Naive B cell (primary cell): ENCODE measurements at regions not wholly inside any gene's neighbourhood (a gene's known extent, or its start where the extent isn't known, plus 50 kb on each side); places are given as distances from the start of the nearest gene placed in this dataset.

Experiments used
- ATAC-seq, 2 donors: fragments of 150-1000 bp; cut with Tn5 transposase; 2 replicates each; pipeline ENCODE4 v1.10.0; 2021; ENCODE audit warnings: low read depth in 2 of 2, mild to moderate bottlenecking in 2 of 2, moderate library complexity in 2 of 2
- DNase-seq: peaks from one replicate; pipeline ENCODE4 v3.0.0; 2022
- H3K27ac Mint-ChIP-seq, 6 donors: one replicate each; pipeline ENCODE4 v1.8.0; 2020 to 2022; ENCODE audit warnings: mild to moderate bottlenecking in 6 of 6, mixed read lengths in 6 of 6, moderate library complexity in 5 of 6, inconsistent platforms in 2 of 6
- H3K27me3 Mint-ChIP-seq, 3 donors: one replicate each; pipeline ENCODE4 v1.8.0; 2021 to 2022; ENCODE audit warnings: mixed read lengths in 3 of 3, mild to moderate bottlenecking in 1 of 3
- H3K36me3 Mint-ChIP-seq, 2 donors: one replicate each; pipeline ENCODE4 v1.8.0; 2020 to 2022; ENCODE audit warnings: mixed read lengths in 2 of 2, inconsistent platforms in 1 of 2, mild to moderate bottlenecking in 1 of 2
- H3K4me1 Mint-ChIP-seq, 3 donors: one replicate each; pipeline ENCODE4 v1.8.0; 2020 to 2022; ENCODE audit warnings: mixed read lengths in 3 of 3, inconsistent platforms in 1 of 3, mild to moderate bottlenecking in 1 of 3, moderate library complexity in 1 of 3
- H3K4me3 Mint-ChIP-seq, 8 donors: one replicate each; pipeline ENCODE4 v1.8.0; 2020 to 2022; ENCODE audit warnings: mild to moderate bottlenecking in 8 of 8, mixed read lengths in 8 of 8, moderate library complexity in 8 of 8, inconsistent platforms in 2 of 8
- H3K9me3 Mint-ChIP-seq, 7 donors: one replicate each; pipeline ENCODE4 v1.8.0; 2020 to 2022; ENCODE audit warnings: mixed read lengths in 7 of 7, mild to moderate bottlenecking in 5 of 7, inconsistent platforms in 2 of 7, moderate library complexity in 1 of 7

DNA sequence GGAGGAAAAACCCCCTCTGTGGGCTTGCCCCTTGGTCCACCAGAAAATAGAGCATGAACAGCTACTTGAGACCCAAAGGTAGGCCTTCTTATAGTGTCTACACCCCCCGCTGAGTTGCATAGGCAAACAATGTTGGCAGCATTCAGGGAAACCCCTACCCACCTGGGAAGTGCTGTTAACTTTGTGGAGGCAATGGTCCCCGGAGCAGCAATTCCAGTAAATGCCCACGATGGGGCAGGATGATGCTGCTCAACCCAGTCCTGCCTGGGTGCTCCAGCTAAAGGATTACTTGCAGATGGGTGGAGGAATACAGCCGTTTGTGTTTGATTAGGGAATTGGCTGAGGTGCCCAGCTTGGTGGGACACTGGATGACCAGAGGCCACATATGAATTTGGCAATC, 381.3 kb upstream of the ANO5 start:
- H3K36me3 Mint-ChIP-seq, result no peaks in the 10 kb centered on the region

DNA sequence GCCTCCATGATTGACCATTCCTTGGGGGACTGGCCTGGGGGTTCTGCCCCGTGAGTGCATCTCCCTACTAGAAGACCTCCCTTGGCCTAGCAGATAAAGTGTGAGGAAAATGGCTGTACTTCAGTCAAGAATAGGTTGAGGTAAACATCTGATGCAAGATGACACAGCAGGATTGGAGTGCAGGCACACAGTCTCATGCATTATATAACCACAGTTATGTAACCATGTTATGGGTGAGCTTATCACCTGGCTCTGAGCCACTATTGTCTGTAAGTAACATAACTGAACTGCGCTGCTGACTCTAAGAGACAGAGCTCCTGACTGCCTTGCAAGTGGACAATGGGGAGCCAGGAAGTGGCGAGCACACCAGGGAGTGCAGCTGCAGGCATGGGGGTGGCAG, 378.7 kb upstream of the ANO5 start:
- H3K4me1 Mint-ChIP-seq, result no peaks in the 10 kb centered on the region

More for the DNA sequence above, 381.3 kb upstream of the ANO5 start:
- ATAC-seq (no peak), DNase-seq (no peak)
- Mint-ChIP-seq H3K4me3 (no peak overlapping the region), H3K27ac (no peak overlapping the region), H3K27me3 (no peaks in the 10 kb centered on the region), H3K4me1 (no peaks in the 10 kb centered on the region), H3K9me3 (peaks cover 0 to 9% (median 0%) of the 10 kb centered on the region in 7 donors)

DNA sequence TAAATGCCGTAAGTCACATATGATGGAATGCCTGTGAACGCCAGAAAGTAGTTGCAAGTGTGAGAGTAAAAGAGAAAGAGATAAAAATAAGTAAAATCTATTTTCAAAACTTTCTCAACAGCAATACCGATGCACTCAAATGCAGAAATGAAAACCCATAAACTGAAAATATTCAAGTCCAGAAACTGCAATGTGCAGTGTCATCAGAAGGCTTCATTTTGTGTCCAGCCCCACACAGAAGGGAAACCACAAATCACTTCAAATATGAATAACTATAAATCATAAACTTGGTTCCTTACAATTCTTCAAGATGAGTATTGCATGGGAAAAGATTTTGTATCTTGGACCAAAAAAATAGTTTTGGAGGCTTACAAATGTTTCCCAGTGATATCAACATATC, 375.2 kb upstream of the ANO5 start:
- DNase-seq (no peak), ATAC-seq (no peak)
- H3K4me3 Mint-ChIP-seq, result no peak overlapping the region
- H3K36me3 Mint-ChIP-seq, result no peaks in the 10 kb centered on the region
- H3K27ac Mint-ChIP-seq, result no peak overlapping the region
- H3K9me3 Mint-ChIP-seq, result peaks cover 0 to 4% (median 0%) of the 10 kb centered on the region in 7 donors
- H3K27me3 Mint-ChIP-seq, result no peaks in the 10 kb centered on the region
- no peaks in the 10 kb centered on the region for H3K4me1 Mint-ChIP-seq

More for the DNA sequence above, 378.7 kb upstream of the ANO5 start:
- Mint-ChIP-seq H3K4me3 (peak overlapping the region in 1 of 8 donors; percentile 15), H3K9me3 (peaks cover 0 to 9% (median 0%) of the 10 kb centered on the region in 7 donors), H3K27ac (no peak overlapping the region), H3K36me3 (no peaks in the 10 kb centered on the region), H3K27me3 (no peaks in the 10 kb centered on the region)
- no peak for DNase-seq
- no peak for ATAC-seq

DNA sequence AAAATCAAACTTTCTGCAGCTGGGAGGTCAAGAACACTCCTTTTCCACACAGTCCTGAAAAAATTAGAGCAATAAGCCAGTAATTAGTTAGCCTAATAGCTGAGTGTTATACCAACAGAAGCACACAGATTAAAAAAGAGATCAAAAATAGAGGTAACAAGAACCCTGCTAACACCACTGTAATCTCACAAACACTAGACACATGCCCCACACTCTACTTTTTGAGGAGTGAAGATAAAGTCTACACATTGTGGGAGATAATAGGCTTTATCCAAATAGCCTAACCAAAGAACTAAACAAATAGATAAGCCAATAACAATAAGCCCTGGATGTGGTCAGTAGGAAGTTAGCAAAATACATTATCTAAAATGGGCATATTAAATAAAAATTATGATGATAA, 372.7 kb upstream of the ANO5 start:
- Mint-ChIP-seq H3K9me3 (peaks cover 0 to 2% (median 0%) of the 10 kb centered on the region in 7 donors), H3K4me3 (no peak overlapping the region)

DNA sequence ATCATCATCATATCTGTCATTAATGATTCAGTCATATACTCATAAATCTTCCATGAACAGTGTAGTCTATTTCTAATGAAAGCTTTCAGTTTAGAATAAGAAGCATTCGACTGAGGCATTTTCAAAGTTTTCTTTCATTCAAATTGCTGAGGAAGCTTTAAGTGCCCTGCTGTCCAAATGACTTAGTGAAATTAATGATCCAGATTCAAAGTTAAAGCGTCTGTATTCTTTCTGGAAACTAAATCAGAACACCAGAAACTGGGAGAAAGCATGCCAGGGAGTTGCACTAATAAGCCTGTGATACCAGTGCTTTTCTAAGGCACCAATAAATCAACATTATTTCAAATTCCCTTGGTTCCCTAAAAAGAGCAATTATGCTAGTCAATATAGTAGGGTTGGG, 367.8 kb upstream of the ANO5 start:
- Mint-ChIP-seq H3K27ac (no peak overlapping the region), H3K36me3 (no peaks in the 10 kb centered on the region), H3K4me3 (no peak overlapping the region), H3K27me3 (no peaks in the 10 kb centered on the region), H3K4me1 (no peaks in the 10 kb centered on the region), H3K9me3 (peaks cover 0 to 5% (median 0%) of the 10 kb centered on the region in 7 donors)
- ATAC-seq (no peak), DNase-seq (no peak)

More for the DNA sequence above, 372.7 kb upstream of the ANO5 start:
- H3K36me3 Mint-ChIP-seq, result no peaks in the 10 kb centered on the region
- no peak overlapping the region for H3K27ac Mint-ChIP-seq
- ATAC-seq (no peak), DNase-seq (no peak)
- H3K4me1 Mint-ChIP-seq, result no peaks in the 10 kb centered on the region
- H3K27me3 Mint-ChIP-seq, result no peaks in the 10 kb centered on the region

DNA sequence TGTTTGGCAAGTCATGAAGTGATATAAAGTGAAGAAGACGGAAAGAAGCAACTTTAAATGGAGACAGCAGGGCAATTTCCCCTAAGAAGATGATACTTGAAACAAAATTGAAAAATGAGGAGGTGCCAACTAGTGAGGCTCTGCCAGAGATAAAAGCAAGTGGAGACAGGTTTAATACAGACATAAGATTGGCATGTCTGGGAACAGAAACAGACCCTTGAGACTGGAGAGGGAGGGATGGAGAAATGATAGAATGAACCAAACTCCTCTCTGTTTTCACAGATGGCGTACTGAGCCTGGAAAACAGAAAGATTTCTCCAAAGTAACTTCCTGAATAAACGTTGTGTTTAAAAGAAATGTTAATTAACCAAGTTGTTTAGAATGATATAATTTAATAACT, 354.5 kb upstream of the ANO5 start:
- no peaks in the 10 kb centered on the region for H3K36me3 Mint-ChIP-seq
- no peak overlapping the region for H3K4me3 Mint-ChIP-seq
- ATAC-seq (no peak), DNase-seq (no peak)
- peaks cover 0 to 14% (median 0%) of the 10 kb centered on the region in 7 donors for H3K9me3 Mint-ChIP-seq
- no peaks in the 10 kb centered on the region for H3K4me1 Mint-ChIP-seq
- no peaks in the 10 kb centered on the region for H3K27me3 Mint-ChIP-seq
- no peak overlapping the region for H3K27ac Mint-ChIP-seq

DNA sequence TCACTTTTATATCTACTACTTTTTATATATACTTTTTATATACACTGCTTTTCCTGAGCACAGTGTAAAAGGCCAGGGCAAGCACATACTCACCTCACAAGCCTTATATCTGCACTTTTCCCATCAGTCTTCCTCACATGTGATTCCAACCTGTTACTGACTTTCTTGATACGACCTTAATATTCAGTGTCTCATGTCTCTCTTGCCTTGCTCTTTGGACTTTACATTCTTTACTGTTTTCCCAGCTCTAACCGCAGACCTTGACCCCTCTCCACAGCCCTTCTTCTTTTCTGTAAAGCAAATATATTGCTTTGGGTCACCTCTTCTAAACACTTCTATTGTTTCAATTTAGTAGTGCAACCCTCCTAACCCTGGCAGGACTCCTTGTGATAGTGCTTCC, 353.1 kb upstream of the ANO5 start:
- H3K27ac Mint-ChIP-seq, result no peak overlapping the region
- H3K4me3 Mint-ChIP-seq, result peak overlapping the region in 1 of 8 donors; percentile 4
- DNase-seq (no peak), ATAC-seq (no peak)
- H3K9me3 Mint-ChIP-seq, result peaks cover 0 to 14% (median 2%) of the 10 kb centered on the region in 7 donors
- no peaks in the 10 kb centered on the region for H3K27me3 Mint-ChIP-seq
- H3K4me1 Mint-ChIP-seq, result no peaks in the 10 kb centered on the region
- no peaks in the 10 kb centered on the region for H3K36me3 Mint-ChIP-seq

DNA sequence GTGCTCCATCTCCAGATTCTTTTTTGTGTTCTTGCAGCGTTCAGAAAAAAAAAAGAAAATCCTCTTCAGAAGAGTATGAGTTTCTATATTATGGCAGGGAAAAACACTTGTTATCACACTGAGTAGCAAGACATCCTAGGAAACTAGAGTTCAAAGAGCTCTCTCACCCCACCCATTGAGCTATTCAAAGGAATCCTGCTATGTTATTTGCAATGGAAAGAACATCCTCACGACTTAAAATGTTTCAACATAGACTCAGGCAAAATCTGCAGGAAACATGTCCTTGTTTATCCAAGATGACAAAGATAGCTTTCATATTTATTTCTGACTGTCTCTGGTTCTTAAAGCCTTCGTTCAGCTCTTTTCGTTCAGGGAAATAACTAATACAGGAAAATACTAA, 331.6 kb upstream of the ANO5 start:
- ATAC-seq (no peak), DNase-seq (no peak)
- peaks cover 0 to 6% (median 0%) of the 10 kb centered on the region in 7 donors for H3K9me3 Mint-ChIP-seq
- no peak overlapping the region for H3K4me3 Mint-ChIP-seq
- no peaks in the 10 kb centered on the region for H3K27me3 Mint-ChIP-seq
- no peaks in the 10 kb centered on the region for H3K36me3 Mint-ChIP-seq
- H3K27ac Mint-ChIP-seq, result no peak overlapping the region
- no peaks in the 10 kb centered on the region for H3K4me1 Mint-ChIP-seq

DNA sequence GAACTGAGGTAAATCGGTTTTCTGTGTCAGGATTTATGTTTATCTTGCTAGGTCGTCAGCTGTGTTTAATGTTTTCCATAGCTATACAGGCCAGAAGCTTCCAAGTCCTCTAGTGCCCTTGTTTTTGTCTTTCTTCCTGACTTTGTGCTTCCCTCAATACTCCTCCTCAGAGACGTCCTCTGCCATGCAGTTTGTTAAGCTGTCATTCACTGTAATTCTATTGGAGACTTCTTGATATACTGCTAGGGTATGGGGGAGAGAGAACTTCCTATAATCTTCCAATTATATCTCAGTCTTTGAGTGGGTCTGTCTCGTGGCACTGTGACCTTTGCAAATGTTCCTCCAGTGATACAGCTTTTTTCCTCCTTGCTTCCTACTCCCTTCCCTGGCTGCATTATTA, 327.3 kb upstream of the ANO5 start:
- peaks cover 0 to 6% (median 0%) of the 10 kb centered on the region in 7 donors for H3K9me3 Mint-ChIP-seq
- H3K4me1 Mint-ChIP-seq, result no peaks in the 10 kb centered on the region
- H3K4me3 Mint-ChIP-seq, result no peak overlapping the region
- ATAC-seq (no peak), DNase-seq (no peak)
- no peak overlapping the region for H3K27ac Mint-ChIP-seq
- H3K36me3 Mint-ChIP-seq, result no peaks in the 10 kb centered on the region
- H3K27me3 Mint-ChIP-seq, result no peaks in the 10 kb centered on the region

DNA sequence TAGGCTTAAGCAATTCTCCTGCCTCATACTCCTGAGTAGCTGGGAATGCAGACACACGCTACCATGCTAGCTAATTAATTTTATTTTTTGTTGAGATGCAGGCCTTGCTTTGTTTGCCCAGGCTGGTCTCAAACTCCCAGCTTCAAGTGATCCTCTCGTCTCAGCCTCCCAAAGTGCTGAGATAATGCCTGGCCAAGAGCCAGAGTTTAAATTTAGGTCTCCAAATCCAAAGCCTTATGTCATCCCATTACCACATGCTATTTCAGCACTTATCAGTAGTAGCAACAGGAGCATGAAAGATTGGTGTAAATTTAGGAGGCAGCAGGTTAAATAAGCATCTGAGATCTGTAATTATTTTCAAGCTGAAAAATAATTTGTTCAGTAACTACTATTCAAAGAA, 326.1 kb upstream of the ANO5 start:
- Mint-ChIP-seq H3K36me3 (no peaks in the 10 kb centered on the region), H3K4me3 (no peak overlapping the region), H3K27me3 (no peaks in the 10 kb centered on the region), H3K9me3 (peaks cover 0 to 6% (median 0%) of the 10 kb centered on the region in 7 donors), H3K27ac (no peak overlapping the region), H3K4me1 (no peaks in the 10 kb centered on the region)
- DNase-seq (no peak), ATAC-seq (no peak)

DNA sequence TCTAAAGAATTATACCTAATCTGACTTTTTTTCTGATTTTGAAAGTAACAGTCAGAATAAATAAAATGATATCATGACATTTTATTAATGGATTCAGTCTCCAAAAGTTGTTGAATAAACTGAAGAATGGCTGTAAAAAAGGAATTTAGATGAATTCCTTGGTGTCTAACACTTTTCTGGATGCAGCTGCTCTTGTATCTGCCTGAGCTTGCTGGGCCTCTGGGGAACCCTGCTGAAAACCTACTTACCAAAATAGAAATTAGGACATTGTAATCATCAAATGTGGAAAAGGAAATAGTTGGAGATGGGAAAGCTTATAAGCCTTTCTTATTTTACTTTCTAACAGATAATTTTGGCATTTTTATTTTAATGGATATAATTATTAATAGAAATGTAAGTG, 315.7 kb upstream of the ANO5 start:
- no peaks in the 10 kb centered on the region for H3K36me3 Mint-ChIP-seq
- H3K27ac Mint-ChIP-seq, result no peak overlapping the region
- H3K27me3 Mint-ChIP-seq, result no peaks in the 10 kb centered on the region
- H3K9me3 Mint-ChIP-seq, result peaks cover 0 to 6% (median 2%) of the 10 kb centered on the region in 7 donors
- DNase-seq (no peak), ATAC-seq (no peak)
- no peaks in the 10 kb centered on the region for H3K4me1 Mint-ChIP-seq
- H3K4me3 Mint-ChIP-seq, result no peak overlapping the region

DNA sequence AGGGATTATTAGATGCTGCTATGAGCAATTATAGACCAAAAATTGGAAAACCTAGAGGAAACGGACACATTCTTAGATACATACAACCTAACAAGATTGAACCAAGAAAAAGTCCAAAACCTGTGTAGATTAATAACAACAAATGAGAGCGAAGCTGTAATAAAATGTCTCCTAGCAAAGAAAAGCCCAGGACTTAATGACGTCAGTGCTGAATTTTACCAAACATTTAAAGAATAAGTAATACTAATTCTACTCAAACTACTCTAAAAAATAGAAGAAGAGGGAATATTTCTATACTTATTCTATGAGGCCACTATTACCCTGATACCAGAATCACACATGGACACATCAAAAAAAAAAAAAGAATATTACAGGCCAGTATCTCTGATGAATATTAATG, 309.5 kb upstream of the ANO5 start:
- Mint-ChIP-seq H3K4me3 (no peak overlapping the region), H3K9me3 (peaks cover 0 to 9% (median 4%) of the 10 kb centered on the region in 7 donors), H3K36me3 (no peaks in the 10 kb centered on the region), H3K27me3 (no peaks in the 10 kb centered on the region), H3K27ac (no peak overlapping the region), H3K4me1 (no peaks in the 10 kb centered on the region)
- no peak for DNase-seq
- no peak for ATAC-seq

DNA sequence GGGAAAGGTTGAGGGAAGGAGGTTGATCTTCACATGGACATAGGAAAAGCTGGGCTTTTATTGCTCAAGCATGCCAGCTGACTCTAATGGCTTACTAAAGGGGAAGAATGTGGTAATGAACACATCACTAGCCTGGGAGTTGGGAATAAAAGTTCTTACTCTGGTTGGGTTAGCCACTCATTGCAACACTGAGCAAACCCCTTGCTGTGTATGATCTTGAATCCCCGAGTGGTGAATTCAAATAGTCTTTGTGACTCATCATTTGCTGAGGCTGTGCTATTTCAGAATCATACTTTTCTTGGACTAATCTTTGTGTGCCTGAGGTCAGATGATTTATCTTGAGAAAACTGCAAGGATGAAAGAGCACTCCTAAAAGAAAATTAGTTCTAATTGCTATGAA, 304.1 kb upstream of the ANO5 start:
- no peaks in the 10 kb centered on the region for H3K27me3 Mint-ChIP-seq
- DNase-seq (no peak), ATAC-seq (no peak)
- H3K36me3 Mint-ChIP-seq, result no peaks in the 10 kb centered on the region
- H3K9me3 Mint-ChIP-seq, result peaks cover 0 to 16% (median 4%) of the 10 kb centered on the region in 7 donors
- H3K27ac Mint-ChIP-seq, result no peak overlapping the region
- H3K4me1 Mint-ChIP-seq, result no peaks in the 10 kb centered on the region
- H3K4me3 Mint-ChIP-seq, result no peak overlapping the region

DNA sequence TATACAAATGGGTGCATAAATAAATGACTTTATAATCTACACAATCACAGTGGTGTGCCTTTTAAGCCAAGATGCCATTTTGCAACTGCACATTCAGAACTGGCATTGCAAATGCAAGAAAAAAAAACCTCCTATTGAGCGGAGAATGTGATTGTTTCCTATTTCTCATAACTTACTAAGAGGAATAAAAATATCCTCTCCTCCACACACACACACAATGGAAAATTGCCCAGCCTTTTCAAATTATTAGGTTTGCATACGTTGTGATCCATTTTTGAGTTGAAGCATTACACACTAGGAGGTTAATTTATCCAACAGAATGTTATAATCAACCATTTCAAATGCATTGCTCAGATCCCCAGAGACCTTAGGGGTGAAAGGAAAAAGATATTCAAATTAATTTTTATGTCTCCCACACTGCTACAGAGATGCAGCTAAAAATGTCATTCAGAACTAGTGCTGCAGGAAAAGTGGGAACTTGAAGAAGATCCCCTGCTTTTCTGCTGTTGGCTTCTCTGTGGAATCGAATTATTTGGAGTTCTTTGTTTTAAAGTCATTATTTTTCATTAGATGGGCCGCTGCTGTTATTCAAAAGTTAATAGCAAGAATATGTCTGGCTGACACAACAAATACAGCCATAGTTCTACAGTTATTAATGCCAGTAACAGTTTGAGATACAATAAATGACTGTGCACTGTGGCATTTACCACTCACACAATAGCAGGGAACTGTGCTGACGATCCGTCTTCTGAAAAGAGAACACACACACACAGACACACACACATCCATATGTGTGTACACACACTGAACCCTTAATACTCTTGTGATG, 299.9 kb upstream of the ANO5 start:
- DNase-seq (no peak), ATAC-seq (no peak)
- Mint-ChIP-seq H3K27me3 (no peaks in the 10 kb centered on the region), H3K4me3 (no peak overlapping the region), H3K9me3 (peaks cover 0 to 8% (median 2%) of the 10 kb centered on the region in 7 donors), H3K27ac (no peak overlapping the region), H3K4me1 (no peaks in the 10 kb centered on the region), H3K36me3 (no peaks in the 10 kb centered on the region)

DNA sequence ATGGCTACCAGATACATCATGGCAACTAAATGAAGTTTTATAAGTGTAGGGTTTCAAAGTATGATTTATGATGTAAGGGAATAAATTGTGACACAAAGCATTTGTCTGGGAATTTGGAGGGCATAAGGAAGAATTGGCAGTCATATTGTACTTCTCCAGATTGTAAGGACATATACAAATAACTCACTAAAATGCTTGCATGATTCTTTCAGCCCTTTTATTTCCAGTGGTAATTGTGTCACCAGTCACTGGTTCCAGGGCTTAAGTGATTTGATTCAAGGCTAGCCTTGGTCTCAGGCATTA, 299.4 kb upstream of the ANO5 start:
- Mint-ChIP-seq H3K4me1 (no peaks in the 10 kb centered on the region), H3K27me3 (no peaks in the 10 kb centered on the region), H3K36me3 (no peaks in the 10 kb centered on the region), H3K27ac (no peak overlapping the region), H3K4me3 (no peak overlapping the region), H3K9me3 (peaks cover 0 to 7% (median 1%) of the 10 kb centered on the region in 7 donors)
- ATAC-seq (no peak), DNase-seq (no peak)
